Fibroblast of the aortic adventitia (primary cell): ENCODE measurements at regions not wholly inside any gene's neighbourhood (a gene's known extent, or its start where the extent isn't known, plus 50 kb on each side); places are given as distances from the start of the nearest gene placed in this dataset.

Experiments used
- DNase-seq: peaks from one replicate; pipeline ENCODE4 v3.0.0-alpha.2; 2010; ENCODE audit warnings: low read depth
- H3K4me3 ChIP-seq: 2 replicates; pipeline ENCODE4 v1.5.1; 2011; ENCODE audit warnings: low read depth, mild to moderate bottlenecking, control low read depth, low read length, moderate library complexity
- TF ChIP-seq, protein P1 (sequence below): IDR thresholded peaks from 2 replicates; pipeline ENCODE4 v1.5.1; 2011; ENCODE audit warnings: mild to moderate bottlenecking, low read length, control low read depth, inconsistent platforms; ENCODE audit not compliant: insufficient read depth

DNA sequence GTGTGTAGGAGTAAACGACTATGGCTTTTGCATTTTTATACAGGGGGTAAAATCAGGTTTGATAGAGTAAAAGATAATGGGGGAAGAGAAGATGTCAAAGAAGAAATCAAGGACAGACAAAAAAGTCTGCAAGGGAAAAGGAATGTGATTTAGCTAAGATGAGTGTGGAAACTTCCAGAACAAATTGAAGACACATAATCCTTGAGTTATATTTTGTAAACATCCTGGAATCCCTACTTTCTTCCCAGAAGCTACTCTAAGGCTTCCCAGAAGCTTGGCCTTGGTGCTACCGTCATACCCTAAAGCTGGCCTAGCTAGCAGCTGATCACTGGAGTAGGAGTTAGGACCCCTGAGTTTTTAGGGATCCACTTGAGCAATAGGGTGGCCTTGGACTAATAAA lies 82.4 kb downstream of the BLID start:
- no peak for DNase-seq
- TF ChIP-seq, protein P1, sequence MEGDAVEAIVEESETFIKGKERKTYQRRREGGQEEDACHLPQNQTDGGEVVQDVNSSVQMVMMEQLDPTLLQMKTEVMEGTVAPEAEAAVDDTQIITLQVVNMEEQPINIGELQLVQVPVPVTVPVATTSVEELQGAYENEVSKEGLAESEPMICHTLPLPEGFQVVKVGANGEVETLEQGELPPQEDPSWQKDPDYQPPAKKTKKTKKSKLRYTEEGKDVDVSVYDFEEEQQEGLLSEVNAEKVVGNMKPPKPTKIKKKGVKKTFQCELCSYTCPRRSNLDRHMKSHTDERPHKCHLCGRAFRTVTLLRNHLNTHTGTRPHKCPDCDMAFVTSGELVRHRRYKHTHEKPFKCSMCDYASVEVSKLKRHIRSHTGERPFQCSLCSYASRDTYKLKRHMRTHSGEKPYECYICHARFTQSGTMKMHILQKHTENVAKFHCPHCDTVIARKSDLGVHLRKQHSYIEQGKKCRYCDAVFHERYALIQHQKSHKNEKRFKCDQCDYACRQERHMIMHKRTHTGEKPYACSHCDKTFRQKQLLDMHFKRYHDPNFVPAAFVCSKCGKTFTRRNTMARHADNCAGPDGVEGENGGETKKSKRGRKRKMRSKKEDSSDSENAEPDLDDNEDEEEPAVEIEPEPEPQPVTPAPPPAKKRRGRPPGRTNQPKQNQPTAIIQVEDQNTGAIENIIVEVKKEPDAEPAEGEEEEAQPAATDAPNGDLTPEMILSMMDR = no peak
- H3K4me3 ChIP-seq = no peak overlapping the region

DNA sequence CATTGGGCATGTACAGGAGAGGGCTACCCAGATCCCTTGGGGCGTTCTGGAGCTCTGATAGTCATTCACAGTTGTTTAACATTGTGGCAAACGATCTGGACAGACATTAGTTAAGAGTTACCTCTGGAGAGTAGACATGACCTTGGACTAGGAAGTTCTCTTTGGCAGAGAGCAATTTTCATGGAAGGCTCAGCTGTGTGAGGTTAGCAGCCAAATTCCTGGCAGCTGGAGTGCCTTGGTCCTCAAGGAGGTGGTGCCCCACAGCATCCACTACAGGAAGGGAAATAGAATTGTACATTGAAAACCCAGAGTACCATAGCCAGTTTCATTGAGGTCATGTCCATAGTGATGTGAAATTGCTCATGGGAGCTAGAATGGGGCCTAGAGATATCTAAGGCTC lies 82.8 kb downstream of the BLID start:
- TF ChIP-seq, protein P1 = no peak
- DNase-seq = peak; percentile 46
- no peak overlapping the region for H3K4me3 ChIP-seq

DNA sequence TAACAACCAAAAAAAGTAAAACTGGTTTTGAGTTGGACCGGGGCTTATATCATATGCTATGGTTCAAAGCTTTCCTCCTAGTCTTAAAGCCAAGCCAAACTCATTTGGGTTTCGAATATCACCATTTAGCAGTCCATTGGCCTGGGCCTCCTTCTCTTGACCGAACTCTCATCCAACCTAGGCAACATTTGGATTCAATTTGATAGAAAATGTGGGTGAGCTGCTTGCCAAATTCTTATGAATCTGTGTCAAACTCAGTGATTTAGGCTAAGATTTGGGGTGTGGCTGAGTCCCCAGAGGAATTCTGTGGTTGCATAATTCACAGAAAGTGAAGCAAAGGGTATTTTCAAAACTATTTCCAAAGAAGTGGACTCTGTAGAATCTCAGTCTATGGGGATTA lies 83.7 kb downstream of the BLID start:
- DNase-seq = peak; percentile 99
- no peak overlapping the region for H3K4me3 ChIP-seq
- TF ChIP-seq, protein P1 = no peak

DNA sequence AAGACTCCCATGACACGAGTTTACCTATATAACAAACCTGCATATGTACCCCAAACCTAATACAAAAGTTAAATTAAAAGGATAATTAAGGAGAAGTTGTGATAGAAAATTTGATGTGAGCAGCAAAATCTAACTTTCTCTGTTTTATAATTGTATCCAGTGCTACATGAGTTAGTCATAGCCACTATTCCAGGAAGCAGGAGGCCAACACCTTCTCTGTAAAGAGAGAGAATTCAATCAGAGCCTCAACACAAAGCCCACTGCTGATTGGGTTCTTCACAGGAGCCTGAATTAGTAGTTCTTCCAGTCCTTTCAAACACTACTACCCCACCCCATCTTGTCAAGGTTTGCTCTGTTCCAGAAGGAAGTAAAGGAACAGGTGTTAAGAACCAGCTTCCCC lies 84.2 kb downstream of the BLID start:
- H3K4me3 ChIP-seq = no peak overlapping the region
- DNase-seq = no peak
- TF ChIP-seq, protein P1 = no peak

DNA sequence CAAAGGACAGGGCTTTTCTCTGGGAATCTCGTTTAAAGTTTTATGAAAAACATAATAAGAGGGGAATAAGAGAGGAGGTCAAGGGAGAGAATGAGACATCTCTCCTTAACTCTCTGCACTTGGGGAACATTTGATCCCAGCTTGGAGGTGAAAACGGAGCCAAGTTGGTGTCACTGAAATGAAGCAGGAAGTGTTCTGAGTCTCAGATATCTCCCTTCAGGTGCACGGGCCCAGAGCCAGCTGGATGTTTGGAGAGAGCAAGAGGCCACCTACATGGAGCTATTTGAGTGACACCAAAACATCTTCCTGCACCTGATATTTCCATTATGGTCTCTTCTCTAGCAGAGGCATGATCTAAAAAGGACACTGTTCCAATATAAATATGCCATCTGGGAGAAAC lies 85.7 kb downstream of the BLID start:
- H3K4me3 ChIP-seq = no peak overlapping the region
- no peak for DNase-seq

DNA sequence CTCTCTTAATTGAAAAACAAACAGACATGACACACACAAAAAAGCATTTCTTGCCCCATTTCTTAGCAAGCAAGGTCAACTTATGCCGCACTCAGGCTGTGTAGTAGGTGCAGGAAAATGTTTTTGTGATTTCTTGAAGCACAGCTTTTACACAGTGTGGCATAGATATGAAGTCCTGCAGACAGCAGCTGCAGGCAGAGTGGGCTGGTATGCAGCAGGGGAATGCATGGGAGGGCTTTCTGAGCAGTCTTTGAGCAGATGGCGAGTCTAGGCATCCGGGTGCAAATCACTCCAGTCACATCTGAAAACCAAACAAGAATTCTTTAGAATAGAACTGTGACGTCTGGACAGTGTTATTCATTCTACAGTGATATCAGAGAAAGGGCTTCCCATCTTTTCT lies 87.5 kb downstream of the BLID start:
- TF ChIP-seq, protein P1 = no peak
- DNase-seq = no peak
- H3K4me3 ChIP-seq = no peak overlapping the region

More for the DNA sequence above, 85.7 kb downstream of the BLID start:
- TF ChIP-seq, protein P1 = no peak

DNA sequence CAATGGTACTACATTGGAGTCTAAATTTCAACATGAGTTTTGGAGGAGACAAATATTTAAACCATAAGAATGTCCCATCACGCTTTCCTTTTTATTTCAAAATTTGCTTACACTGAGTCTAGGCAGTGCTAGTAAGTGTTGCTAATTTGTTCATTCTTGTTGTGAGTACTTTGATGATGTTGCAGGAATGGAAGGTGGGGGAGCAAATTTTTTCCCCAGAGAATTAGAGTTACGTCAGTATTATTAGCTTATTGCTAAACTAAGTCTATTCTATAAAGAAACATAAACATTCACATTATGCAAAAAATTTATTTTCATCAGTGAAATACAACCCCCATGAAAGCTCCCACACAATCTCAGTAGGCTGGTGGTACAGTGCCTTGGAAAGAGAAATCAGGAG lies 88.0 kb downstream of the BLID start:
- TF ChIP-seq, protein P1 = no peak
- no peak overlapping the region for H3K4me3 ChIP-seq
- no peak for DNase-seq
